NCI-H345 treated with DMSO at 0.1 percent for 48 hours (cell line): ENCODE measurements at regions not wholly inside any gene's neighbourhood (a gene's known extent, or its start where the extent isn't known, plus 50 kb on each side); places are given as distances from the start of the nearest gene placed in this dataset.
A peak's percentile ranks its signal among the peaks of the same experiment; 100 is the strongest.
"Not testable (repeated sequence)": the region's sequence is repeated elsewhere in the genome, so short reads cannot be mapped to it uniquely, and the experiment has no call there.

ENCODE experiments used
- DNase-seq: peaks from one replicate; lab custom pipeline; 2025; ENCODE audit not compliant: unreplicated experiment; lab: John Stamatoyannopoulos, UW

DNA sequence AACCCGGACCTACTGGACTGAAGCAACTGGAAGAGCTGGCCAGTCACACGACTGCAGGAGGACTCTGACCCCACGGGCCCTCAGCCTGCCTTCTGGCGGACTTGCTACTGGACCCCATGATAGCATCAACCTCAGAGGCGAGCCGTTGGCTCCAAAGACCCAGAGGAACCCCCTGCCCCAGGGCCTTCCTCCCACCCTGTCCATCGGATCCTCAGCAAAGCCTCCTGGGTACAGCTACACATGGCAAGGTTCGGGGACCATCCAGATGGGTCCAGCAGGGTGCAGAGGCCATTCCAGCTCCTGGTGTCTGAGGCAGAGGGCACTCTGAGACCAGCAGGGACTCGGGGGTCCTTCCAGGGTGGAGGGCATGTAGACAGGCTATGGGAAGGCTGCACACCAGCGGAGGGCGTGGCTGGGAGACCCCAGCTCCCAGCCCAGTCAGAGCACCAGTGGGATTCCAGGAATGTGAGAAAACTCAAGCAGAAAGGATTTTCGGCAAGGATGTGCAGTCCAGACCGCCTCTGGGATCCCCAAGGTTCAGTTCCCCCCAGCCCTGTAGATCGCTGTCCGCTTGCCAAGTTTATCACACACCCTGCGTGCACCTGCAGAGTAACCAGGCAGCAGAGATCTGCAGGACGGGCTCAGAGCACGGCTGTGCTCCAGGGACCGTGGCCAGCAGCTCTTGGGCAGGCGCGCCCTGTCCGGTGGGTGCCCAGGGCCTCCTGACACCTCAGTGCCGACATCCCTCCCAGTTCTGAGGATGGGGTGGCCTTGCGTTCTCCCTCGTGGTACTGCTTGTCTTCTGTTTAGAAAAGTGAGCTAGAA is 89.8 kb upstream of the PPP2R2D start:
- DNase-seq: no peak

- DNase-seq: no peak
These were observed 89.0 kb upstream of the PPP2R2D start for GRCh38 chr10:131811630-131812403.

DNA sequence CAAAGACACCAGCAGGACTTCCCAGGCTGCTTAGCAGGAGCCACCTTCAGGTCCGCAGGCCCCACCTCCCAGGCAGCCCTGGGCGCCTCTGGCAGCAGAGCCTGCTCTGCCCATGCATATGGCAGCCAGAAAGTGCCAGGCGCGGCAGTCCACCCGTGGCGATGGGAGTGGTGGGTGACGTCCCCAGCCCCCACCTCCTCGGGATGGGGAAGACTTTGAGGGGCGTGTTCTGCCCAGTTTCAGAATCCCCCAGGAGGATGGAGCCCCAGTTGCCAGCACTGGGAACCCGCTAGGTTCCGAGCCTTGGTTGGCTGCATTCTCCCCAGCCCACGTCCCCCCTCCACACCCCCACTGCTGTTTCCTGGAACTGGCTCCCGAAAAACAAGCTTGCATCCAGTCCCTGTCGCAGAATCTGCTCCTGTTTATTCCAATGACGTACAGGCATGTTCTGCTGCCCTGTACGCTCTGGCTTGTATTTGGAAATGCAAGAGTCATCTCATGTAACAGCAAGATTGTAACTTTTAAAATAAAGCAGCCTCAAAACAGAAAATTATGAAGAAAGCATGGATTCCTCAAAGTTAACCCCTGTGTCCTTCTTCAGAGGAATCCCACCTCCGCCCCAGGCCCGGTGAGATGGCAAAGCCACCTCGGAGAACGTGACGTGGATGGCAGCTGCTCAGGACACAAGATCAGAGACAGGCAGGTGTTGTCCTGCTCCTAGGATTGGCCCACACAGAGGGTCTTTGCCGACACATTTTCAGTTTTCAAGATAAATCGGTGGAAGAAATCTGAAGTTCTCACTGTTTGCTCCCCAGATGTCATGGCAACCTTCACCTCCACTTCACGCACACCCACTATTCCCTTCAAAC is 87.8 kb upstream of the PPP2R2D start:
- no peak for DNase-seq

GRCh38 chr10:131814567-131815265 is 86.1 kb upstream of the PPP2R2D start:
- no peak for DNase-seq

- no peak for DNase-seq
These were observed 85.3 kb upstream of the PPP2R2D start for GRCh38 chr10:131815266-131816156.

GRCh38 chr10:131816157-131816775 is 84.5 kb upstream of the PPP2R2D start:
- DNase-seq: no peak

GRCh38 chr10:131816941-131817700 is 83.7 kb upstream of the PPP2R2D start:
- no peak for DNase-seq

DNA sequence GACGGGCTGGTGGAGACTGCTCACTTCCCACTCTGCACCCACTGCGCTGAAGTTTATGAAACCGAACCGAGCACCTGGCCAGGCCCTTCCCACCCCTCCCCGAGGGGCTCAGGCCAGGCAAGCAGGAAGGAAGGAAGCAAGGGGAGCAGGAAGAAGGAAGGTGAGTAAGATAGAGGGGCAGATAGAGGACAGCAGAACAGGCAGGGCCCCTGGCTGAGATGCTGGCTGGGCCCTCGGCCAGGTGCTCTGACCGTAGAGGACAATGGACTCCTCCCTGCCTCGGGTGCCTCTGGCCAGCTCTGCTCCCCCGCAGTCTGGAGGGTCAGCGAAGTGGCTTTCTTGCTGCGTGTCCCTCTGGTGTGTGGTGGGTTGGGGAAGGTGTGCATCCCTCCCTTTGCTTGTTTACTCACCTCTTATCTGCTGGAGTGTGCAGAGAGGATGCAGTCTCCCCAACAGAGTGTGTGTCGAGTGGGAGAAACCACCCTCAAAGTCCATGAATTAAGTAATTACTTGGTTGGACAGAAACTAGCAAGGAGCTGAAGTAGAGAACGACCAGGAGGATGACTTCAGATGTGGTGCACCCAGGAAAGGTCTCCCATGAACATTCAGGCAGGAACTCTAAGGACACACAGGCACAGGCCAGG is 82.8 kb upstream of the PPP2R2D start:
- DNase-seq: peak; percentile 2

GRCh38 chr10:131818510-131819234 is 82.1 kb upstream of the PPP2R2D start:
- DNase-seq: peak; percentile 54

DNA sequence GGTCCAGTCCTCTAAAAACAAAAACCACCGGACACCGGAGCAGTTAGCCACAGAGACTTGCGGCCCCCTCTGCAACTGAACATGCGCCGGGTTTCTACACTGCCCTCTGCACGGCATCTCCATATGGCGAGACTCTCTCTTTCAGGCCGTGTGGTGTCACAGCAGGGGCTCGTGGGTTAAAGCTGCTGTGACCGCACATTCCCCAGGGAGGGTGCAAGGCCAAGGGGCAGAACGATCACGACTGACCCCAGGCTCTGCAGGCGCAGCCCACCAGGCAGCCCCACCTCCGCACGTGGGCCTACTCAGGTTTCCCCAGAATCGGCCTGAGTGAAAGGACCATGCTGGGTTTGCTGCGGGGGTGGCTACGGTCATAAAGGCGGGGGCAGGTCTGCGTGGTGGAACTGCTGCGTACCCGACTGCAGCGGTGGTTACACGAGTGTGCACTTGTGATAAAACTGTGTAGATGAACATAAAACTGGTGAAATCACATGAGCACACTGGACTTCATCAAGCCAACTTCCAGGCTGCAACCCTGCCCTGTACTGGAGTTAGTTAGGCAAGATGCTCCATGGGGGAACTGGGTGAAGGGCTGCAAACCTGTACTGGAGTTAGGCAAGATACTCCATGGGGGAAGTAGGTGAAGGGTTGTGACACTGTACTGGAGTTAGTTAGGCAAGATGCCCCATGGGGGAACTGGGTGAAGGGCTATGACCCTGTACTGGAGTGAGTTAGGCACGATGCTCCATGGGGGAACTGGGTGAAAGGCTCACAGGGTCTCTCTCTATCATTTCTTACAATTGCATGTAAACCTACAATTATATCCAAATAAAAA is 81.4 kb upstream of the PPP2R2D start:
- DNase-seq: no peak

- DNase-seq: no peak
These were observed 80.2 kb upstream of the PPP2R2D start for GRCh38 chr10:131820626-131821025.

GRCh38 chr10:131821378-131822012 is 79.3 kb upstream of the PPP2R2D start:
- DNase-seq: no peak

GRCh38 chr10:131822013-131822691 is 78.7 kb upstream of the PPP2R2D start:
- no peak for DNase-seq

GRCh38 chr10:131822692-131823245 is 78.0 kb upstream of the PPP2R2D start:
- no peak for DNase-seq

GRCh38 chr10:131823601-131824099 is 77.2 kb upstream of the PPP2R2D start:
- DNase-seq: not testable (repeated sequence)
